G401.6 (cell line): ENCODE measurements at regions not wholly inside any gene's neighbourhood (a gene's known extent, or its start where the extent isn't known, plus 50 kb on each side); places are given as distances from the start of the nearest gene placed in this dataset.

ENCODE experiments used
- FAIRE-seq: peaks from 2 replicates; lab custom pipeline; 2012; peaks lifted over from hg19 to GRCh38; lab: Jason Lieb, UNC

DNA sequence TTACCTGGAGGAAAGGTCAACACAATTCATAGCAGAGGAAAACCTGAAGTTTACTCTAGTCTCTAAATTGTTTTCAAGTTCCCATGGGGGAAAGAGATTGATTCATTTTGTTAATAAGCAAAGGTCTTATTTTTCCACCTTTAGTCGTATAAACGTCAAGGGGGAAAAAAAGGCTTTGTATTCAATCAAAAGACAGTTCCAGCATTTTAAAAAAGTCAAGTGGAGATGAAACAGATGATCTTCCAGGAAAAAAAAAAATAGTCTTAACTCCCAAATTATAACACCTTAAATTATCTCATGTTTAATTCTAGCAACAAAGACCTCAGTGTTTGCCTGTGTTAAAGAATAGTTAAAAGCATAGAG is 140.5 kb downstream of the TOMM20 start:
- FAIRE-seq = no peak

DNA sequence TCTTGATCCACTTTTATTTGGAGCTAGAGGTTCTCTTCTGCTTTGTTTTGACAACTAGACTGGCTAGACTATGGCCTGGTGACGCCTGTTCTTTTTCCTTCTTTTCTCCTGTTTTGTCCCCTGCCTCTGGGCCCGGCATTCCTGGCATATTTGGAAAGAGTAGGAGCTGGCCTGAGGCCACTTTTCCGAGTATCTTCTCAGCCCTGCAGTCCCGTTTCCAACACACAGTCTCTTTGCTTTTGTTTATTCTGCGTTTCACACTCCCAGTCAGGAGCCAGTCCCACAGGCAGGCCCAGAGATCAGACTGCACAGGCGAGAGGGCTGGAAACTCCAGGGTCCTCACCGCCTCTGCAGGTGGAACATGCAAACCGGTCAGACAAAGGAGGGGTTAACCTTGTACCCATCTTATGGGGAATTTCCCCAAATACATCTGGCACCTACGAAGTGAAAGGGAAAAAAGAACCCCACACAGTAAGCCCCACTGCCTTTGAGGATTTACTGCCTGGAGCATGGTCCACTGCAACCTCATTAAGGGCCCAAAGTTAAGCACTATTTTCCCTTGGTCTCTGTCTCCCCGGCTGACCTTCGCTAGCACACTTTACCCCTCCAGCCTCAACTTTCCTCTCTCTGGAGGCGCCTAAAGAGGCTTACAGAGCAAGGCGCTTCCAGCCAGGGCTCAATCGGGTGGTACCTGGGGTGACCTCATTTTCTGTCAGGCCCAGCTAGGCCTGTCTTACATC is 141.1 kb downstream of the TOMM20 start:
- FAIRE-seq = no peak

DNA sequence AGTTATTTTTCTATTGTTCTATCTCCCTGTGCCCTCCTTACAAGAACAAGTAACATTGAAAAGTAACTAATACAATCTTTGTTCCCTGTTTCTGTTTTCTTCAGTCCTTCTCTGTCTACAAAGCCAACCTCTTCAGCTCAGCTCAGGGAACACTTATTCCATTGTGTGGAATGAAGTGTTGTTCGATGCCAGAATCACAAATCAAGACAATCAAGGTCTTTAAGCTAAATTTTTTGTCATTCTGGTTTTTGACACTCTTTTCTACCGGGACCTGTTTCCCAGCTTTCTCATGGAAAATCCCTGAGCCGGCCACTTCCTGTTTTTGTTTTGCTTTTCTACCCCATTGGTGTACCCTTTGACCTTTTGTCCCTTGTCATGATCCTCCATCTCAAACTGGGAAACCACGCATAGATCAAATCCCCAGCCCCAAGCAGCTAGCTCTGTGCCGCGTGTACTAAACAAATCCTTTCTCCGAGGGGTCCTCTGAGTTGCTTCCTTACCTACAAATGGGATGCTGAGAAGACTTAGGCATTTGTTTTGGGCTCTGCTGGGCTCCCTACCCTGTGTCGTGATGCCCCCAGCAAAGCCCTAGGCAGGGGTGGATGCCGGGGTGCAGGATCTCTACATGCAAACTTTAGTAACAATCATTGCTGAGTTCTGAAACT is 141.8 kb downstream of the TOMM20 start:
- FAIRE-seq = no peak

DNA sequence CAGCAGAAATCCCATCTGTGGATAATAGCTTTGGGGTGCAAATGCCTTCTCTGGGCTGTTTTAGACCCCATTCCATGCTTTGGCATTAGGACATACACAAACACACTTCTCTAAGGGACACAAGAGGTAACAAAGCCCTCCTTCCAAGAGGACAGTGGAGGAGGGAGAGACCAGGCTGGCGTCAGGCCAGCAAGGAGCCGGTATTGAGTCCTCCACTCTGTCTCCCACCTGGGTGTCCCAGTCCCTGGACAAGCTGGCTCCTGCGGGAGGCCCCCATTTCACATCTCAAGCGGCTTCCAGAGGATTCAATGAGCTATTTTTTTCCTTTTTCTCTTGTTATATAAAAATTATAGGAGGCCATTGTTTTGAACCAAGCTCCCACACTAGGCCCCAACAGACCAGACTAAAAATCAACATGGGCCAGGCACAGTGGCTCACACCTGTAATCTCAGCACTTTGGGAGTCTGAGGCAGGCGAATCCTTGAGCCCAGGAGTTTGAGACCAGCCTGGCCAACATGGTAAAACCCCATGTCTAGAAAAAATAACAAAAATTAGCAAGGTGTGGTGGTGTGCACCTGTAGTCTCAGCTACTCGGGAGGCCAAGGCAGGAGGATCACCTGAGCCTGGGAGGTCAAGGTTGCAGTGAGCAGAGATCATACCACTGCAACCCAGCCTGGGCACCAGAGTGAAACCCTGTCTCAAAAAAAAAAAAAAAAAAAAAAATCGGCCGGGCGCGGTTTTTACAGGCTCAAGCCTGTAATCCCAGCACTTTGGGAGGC is 142.9 kb downstream of the TOMM20 start:
- no peak for FAIRE-seq

DNA sequence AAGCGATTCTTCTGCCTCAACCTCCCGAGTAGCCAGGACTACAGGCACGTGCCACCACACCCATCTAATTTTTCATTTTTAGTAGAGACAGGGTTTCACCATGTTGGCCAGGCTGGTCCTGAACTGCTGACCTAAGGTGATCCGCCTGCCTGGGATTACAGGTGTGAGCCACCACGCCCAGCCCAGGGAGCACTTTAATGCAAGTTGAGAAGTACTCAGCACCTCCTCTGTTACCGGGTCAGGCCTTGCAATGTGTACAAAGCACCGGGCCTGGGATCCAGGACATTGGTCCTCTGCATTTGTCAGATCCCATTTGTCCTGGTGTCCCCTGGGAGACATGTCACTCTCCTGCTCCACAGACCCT is 143.6 kb downstream of the TOMM20 start:
- FAIRE-seq = no peak

DNA sequence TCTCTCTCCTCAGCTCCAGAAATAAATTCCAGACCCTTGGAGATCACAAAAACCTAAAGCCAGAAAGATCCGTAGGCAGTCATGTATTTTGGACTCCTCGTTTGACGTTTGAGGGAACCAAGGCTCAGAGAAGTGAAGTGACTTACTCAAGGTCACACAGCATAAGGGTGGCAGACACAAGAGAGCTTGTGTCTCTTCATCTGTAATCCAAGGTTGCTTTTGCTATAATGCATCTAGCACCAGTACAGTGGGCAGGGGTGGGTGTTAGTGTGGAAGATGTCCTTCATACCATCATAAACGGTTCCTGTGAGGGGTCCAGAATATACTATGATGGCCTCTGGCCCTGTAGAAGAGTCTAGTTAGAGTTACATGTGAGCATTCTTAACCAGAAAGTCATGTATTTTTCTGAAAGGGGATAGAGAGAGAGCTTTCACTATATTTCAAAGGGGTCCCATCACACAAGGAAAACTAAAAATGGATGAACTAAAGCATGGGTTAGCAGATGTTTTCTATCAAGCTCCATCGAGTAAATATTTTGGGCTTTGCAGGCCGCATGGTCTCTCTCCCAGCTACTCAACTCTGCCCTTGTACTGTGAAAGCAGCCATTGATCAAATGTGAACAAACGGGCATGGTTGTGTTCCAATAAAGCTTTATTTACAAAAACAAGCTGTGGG is 144.9 kb downstream of the TOMM20 start:
- no peak for FAIRE-seq

DNA sequence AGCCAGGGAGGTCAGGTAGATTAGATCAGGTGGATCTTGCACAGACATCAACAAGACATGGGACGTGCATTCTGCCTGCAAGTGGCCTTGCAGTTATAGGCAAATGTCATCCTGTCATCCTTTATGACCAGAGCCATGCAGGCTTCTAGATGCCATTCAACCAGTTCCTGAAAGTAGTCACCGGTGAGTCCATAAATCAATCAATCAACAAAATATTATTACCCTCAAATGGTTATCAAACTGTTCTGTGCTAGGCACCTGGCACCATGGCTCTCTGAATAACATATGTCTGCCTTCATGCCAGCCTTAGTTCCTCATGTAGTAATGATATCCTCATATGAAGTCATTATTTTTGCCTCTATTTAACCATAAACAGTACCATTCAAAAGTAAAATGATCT is 146.9 kb downstream of the TOMM20 start:
- FAIRE-seq = no peak

DNA sequence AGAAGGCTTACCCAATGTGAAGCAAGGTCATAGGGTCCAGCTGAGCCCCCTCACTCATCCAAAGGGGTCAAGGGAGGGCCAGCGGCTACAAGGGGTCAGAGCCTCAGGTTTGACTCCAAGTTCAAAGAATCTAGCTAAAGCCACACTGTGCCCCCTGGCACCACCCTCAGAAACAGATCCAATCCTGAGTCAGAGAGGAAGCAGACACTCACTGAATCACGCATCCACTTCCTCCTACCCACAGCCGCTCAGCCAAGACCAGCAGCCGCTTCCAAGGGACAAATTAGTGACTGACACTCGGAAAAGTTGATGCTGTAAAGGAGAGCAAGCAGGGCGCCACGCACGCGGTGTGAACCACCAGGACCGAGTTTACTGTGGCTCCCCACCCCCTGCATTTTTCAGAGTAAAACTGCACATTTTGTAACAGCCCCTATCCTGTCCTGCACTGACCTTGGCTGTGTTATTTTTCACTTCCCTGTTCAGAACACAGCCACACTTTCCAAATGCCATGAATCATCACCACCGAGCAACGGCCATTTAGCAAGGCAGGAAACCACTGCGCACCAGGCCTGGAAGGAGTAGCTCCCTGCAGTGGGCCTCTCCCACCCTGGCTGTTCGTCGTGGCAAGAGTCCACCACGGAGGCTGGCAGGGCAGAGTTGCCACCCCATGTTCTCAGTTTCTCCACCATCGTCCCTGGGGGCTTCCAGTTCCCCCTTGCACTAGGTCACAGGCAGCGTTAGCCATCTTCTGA is 147.8 kb downstream of the TOMM20 start:
- no peak for FAIRE-seq

DNA sequence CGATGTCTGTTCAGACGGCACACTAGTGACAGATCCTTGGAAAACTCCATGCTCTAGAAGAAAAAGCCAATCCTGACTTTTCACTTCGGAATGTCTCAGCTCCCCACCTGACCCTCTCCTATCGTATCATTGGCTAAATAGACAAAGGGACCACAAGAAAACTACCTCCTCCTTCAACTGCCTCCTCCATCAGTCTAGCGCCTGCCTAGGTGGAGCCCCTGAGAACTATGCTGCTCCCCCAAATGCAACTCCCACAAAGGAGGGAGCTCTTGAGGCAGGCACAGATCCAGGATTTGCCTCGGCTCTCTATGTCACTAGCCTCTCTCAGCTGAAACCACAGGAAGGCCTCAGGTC is 148.4 kb downstream of the TOMM20 start:
- no peak for FAIRE-seq

DNA sequence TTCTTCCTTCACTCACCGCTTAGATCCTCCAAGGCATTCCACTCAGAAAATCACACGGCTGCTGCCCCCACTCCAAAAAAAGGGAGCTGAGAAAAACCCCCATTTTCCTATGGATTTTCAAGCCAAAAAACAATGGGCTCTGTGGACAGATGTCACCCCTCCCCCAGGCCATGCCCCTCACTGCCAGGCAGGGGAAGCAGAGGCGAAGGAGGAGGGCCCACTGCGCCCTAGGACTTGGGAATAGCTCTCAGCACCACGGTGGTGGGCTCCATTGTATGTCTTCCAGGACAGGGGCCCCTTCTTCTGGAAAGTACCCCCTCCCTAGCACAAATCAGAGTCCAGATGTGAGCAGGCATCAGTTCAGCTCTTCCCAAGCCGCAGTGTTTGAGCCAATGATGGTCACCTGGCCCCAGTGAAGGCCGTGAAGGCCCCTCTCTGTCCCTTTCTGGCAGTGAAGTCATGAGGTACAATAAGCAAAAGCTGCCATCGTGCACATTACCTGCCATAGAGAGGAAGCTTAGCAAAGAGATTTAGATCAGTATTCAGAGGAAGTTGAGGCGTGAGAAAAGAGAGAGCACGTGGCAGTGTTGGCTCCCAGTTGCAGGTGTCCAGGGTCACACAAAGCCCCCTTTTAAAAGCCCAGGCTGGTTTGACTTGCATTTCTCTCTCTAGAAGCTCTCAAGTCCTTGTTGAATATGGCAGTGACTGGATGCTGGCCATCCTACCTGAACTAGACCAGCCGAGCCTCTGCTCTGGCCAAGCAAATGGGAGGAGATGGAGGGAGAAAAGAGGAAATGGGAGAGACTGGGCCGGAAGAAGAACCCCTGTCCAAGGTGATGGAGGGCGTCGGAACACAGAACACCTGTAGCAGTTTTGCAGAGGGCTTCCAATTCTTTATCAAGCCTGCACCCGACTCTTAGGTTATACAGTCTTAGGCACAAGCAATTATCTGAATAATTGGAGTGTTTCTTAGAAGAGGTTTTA is 149.0 kb downstream of the TOMM20 start:
- no peak for FAIRE-seq

DNA sequence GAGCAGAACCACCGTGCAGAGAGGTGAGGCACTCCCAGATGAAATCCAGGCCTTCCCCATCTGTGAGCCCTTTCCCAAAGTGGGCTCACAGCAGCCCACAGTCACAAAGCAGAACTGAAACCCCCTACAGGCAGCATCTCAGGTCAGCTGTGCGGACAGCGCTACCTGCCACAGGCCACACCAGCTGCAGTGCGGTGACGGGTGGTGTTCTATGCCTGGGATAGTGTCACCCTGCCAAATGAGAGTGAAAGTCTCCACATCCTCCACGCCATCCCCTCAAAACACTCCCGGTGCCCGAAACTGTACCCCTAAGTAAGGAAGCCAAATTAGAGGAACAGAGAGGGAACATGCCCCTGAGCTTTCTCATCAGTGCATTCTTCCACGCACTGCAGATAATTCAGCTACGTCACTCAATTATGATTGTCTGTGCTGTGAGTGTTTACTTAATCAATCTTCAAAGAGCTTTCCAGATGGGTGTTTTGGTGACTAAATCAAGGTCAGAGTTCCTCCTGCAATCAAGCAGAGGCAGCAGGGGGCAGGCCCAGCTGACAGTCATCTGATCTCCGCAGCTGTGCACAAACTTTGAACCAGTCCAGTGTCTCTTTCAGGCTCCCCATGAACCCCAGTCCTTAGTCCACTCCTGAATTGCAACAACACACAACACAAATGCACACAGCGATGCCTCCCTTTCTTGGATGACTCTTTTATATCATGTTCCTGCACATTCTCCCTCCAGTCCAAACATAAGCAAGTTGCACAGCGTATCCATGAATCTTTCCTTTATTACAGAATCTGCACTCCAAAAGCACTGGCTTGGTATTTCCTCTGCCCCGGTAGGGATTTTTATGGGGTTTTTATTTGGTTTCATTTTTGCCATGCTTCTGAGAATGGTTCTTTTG is 150.0 kb downstream of the TOMM20 start:
- FAIRE-seq = no peak

DNA sequence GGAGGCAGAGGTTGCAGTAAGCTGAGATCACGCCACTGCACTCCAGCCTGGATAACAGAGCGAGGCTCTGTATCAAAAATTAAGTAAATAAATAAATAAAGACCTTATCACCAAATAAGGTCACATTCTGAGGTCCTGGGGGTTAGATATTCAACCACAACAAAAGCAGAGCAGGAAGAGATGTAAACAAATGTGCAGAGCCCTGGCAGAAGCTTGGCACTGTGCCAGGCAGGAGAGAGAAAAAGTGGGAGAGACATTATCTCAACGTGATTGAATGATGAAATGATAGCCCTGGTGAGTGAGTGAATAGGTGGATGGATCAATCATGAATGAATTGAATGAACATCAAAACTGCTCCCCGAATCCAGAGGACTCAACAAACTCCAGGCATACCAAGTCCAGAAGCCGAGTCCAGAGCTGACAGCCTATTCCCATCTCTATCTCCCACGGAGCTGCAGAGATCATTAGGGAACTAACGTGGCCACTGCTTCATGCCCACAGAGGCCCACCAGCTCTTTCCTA is 150.7 kb downstream of the TOMM20 start:
- no peak for FAIRE-seq

DNA sequence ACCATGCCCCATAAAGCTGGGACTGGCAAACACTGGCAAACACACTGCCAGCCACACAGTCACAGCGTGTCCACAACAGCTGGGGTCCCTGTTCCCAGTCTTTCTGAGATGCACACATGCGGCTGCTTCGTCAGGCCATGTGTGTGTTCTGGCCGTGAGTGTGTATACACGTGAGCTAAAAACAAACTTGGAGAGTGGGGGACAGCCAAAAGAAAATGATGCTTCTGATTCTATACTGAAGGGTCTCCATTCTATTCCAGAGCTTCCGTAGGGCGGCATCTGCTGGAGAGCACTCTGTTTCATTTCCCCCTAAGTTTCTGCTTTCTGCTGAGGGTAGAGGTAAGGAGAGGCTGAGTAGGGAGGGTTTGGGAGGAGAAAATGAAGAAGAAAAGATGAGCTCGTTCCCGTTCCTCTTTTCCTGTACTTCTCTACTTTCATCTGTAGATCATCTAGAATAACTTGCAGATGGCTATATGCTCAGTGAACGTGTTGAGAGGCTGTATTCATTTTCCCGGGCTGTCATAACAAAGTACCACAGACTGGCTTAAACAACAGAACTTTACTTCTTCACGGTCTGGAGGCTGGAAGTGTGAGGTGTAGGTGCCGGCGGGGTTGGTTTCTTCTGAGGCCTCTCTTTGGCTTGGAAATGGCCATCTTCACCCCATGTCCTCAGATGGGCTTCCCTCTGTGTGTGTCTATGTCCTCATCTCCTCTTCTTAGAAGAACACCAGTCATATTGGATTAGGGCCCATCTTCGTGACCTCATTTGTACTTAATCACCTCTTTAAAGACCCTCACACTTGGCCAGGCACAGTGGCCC is 151.6 kb downstream of the TOMM20 start:
- FAIRE-seq = no peak

DNA sequence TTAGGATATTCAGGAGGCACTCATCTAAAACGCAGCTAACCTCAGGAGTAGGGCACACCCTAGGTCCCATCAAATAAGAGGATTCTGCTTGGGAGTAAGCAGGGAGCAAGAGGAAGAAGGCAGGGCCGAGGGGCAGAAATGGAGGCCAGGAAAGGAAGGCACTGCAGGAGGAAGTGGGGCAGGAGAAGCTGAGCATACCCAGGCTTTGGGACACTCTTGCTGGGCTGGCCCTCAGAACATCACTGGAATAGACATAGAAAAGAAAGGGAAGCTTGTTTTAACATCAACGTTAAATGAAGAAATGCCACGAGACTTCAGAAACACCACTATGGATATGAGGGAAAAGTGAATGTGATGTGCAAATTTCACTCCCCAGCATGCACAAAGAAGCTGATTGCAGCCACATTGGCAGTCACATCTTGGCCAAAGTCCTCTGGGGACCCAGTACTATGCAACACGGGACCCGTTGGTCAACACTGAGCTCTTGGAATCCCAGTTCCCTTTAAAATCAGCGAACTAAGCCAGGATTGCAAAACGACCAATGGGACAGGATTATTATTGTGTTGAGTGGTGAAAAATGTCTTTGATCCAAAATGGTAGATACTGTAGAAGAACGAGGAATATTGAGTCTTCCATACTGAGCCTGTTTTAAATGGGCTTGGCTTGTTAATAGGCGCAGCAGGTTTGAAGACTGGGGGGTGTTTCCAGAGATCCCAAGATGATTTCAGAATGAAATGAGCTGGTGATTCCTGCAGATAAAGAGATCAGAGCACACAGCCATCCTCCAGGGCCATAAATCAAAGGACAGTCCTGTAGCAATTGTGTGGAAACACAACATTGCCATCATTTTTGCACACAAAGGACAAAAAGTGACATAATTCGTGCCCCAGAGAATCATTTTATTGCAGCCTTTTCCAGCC is 152.4 kb downstream of the TOMM20 start:
- FAIRE-seq = no peak

DNA sequence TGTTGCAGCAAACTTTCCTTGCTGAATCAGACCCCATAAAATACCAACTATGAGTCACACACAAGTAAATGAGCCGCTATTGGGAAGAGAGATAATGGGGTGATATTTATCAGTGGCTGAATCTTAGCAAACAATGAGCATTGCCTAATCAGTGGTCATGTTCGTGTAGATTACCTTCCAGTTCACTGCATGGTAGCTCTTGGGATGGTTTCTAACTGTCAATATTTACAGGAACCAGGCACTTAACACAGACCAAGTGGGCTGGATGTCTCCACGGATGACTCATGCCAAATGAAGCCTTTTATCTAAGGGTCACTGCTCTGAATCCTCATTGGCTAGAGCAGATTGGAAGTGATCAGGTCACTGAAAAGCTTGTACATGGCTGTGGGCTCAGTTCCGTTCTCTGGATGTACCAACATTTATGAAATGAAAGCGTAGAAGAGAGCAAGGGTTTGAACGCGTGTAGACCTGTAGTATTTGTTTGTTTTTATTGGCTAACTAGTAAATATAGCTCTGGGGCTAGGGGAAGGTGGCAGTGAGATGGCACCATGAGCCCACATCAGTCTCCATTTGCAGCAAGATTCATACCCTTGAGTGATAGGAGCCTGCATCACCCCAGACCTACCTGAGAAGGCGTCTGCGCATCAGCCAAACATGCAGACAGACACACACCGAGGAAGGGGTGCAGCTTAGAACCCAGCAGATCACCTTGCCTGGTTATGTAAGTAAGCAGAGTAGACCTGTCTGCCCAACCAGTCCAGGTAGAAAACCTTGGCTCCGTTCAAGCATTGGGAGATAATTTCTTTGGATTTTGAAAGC is 153.3 kb downstream of the TOMM20 start:
- no peak for FAIRE-seq

DNA sequence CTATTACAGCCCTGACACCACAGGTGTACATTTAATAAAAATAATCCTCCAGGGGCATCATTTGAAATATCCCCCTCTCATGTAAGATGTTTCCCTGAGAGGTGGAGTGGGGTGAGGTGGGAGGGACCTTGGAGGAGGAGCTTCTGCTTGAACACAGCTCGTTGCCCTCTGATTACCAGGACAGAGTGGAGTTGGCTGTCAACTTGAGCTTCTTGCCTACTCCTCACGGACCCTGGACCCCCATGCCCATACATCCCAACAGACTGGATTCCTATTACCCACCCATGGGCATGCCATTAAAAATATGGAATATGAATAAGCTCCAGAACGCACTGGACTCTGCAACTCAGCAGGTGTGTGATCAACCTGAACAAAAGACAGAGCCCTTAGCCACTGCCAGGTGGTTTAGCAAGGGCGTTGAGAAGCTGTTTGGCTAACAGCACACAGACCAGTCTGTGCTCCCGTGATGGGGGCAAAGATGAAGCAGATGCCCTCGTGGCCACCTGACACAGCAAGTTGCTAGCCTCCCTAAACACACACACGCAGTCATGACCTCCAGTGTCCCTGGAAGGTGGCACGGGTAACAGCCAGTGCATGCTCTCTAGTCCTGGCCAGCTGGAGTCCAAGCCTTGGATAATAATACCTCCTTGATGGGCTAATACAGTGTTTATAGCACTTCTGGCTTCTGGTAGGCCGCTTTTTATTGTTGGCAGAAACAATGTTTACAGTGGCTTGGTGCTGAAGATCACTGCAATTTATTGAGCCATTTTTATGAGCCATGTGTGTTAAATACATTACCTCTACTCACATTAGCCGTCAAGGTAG is 155.0 kb downstream of the TOMM20 start:
- no peak for FAIRE-seq
